Hepatic stellate cell (primary cell): ENCODE measurements at regions not wholly inside any gene's neighbourhood (a gene's known extent, or its start where the extent isn't known, plus 50 kb on each side); places are given as distances from the start of the nearest gene placed in this dataset.
"Not testable (repeated sequence)": the region's sequence is repeated elsewhere in the genome, so short reads cannot be mapped to it uniquely, and the experiment has no call there.

Source experiments
- DNase-seq: peaks from one replicate; pipeline ENCODE4 v3.0.0; 2011; ENCODE audit warnings: low spot score

- no peak for DNase-seq
Observed at GRCh38 chr2:155895016-155895415, 437.5 kb downstream of the NR4A2 start.

DNA sequence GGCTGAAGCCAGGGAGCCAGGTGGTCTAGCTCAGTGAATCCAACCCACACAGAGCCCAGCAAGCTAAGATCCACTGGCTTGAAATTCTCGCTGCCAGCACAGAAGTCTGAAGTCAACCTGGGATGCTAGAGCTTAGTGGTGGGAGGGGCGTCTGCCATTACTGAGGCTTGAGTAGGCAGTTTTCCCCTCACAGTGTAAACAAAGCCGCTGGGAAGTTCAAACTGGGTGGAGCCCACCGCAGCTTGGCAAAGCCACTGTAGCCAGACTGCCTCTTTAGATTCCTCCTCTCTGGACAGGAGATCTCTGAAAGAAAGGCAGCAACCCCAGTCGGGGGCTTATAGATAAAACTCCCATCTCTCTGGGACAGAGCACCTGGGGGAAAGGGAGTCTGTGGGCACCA, 452.1 kb downstream of the NR4A2 start:
- not testable (repeated sequence) for DNase-seq

DNA sequence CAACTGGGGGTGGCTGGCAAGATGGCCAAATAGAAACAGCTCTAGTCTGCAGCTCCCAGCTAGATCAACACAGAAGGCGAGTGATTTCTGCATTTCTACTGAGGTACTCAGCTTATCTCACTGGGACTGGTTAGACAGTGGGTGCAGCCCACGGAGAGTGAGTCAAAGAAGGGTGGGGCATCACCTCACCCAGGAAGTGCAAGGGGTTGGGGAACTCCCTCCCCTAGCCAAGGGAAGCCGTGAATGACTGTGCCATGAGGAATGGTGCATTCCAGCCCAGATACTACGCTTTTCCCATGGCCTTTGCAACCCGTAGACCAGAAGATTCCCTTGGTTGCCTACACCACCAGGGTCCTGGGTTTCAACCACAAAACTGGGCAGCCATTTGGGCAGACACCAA, 452.6 kb downstream of the NR4A2 start:
- DNase-seq = not testable (repeated sequence)

GRCh38 chr2:155872396-155872795, 460.1 kb downstream of the NR4A2 start:
- DNase-seq = no peak

DNA sequence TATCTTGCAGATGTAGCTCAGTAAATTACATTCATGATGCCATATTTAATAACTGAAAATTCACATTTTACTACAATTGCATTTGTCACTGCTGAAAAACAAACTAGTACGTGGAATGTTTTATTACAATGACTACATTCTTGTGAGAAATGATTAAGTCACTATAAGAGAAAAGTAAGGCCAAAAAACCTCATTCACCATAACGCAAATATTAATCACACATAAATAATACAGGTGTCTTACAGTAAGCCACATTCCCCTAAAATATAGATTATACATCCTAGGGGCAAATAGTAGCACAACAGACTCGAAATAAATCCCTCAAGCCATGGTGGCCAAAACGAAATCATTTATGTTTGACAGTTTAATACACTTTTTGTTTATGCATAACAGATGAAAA, 460.6 kb downstream of the NR4A2 start:
- DNase-seq = no peak

GRCh38 chr2:155867564-155867963, 465.0 kb downstream of the NR4A2 start:
- DNase-seq = no peak

GRCh38 chr2:155866477-155866876, 466.0 kb downstream of the NR4A2 start:
- no peak for DNase-seq

GRCh38 chr2:155852156-155852555, 480.4 kb downstream of the NR4A2 start:
- no peak for DNase-seq

DNA sequence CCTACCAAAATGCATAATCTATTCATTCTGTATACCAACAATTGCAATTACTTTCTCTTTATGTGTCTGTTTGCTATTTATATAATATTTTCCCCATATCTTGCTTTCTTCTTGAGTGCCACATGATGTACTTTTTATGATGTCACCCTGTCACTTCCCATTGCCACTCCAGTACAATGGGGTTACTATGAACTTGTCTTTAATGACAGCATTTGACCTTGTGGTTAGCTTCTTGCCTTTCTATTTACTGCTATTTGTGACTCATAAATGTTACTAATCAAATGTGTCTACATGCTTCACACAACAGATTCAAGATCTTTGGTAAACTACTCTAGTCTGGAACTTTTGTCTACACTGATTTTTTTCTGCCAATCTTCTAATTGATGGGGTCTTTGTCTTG, 486.3 kb downstream of the NR4A2 start:
- no peak for DNase-seq

DNA sequence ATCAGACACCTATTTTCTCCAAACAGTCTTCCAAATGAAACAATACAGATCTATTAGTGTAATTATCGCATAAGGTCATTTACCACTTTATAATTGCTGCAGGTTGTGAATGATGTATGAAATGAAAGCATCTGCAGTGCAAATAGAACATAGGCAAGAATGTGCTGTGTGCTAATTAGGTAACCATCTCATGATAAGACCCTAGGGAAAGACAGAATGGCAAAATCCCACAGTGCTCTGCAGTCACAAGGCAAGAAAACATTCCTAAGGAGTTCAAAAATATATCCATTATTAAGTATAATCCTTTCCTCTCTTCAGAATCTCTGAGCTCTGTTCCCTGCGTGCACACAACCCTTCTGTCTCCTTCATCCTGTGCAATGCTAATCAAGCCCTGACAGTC, 488.1 kb downstream of the NR4A2 start:
- DNase-seq = no peak

GRCh38 chr2:155842103-155842502, 490.4 kb downstream of the NR4A2 start:
- no peak for DNase-seq

- no peak for DNase-seq
Observed at GRCh38 chr2:155841442-155841841, 491.1 kb downstream of the NR4A2 start.

DNA sequence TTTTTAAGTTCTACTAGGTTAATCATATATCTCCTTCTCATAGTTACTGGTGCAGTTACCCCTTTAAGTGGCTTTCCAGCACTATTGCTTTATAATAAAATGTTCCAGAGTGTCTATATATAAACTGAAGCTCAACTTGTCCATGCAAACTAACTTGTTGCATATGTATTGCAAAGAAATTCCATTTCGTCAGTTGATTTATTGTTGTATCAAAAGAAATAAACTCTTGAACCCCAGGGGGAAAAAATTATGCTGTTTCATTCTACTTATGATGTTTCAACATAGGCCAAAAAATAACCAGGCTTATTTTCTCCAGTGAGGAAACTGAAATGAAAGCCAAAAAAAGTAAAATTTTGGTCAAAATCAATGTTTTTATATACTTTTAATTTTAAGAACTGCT, 491.9 kb downstream of the NR4A2 start:
- DNase-seq = no peak

DNA sequence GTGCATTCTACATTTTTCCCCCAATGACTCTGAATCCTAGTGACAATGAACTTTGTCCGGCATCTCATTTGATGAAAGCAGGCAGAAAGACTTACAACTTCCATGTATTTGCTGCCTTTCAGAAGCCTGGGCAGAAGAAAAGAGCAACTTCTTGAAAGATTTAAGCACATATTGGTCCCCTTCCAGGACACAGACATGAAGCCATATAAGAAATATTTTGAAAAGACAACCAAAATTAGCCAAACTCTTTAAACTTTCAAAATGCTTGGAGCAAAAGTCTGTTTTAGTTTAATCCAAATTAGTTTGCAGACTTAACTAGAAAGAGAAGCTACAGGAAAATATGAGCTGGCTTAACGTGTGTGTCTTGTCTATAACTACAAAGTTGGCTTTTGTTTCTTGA, 492.5 kb downstream of the NR4A2 start:
- no peak for DNase-seq

- DNase-seq = no peak
Observed at GRCh38 chr2:155839436-155839835, 493.1 kb downstream of the NR4A2 start.

DNA sequence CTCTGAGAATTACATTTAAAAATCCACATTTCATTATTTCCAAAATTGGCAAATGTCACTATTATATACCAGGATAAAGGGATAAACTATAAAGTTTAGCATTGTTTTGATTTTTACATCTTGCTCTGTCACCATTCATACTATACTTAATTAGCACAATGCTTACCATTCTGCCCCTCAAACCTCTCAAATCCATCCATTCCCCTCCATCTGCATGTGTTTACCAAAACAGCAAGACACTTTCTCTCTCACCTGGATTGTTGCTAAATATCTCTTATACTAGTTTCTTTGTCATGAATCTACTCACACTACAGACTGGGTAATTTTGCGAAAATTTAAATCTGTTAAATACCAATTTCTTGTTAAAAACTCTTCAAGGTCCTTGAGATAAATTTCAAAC, 496.1 kb downstream of the NR4A2 start:
- no peak for DNase-seq

DNA sequence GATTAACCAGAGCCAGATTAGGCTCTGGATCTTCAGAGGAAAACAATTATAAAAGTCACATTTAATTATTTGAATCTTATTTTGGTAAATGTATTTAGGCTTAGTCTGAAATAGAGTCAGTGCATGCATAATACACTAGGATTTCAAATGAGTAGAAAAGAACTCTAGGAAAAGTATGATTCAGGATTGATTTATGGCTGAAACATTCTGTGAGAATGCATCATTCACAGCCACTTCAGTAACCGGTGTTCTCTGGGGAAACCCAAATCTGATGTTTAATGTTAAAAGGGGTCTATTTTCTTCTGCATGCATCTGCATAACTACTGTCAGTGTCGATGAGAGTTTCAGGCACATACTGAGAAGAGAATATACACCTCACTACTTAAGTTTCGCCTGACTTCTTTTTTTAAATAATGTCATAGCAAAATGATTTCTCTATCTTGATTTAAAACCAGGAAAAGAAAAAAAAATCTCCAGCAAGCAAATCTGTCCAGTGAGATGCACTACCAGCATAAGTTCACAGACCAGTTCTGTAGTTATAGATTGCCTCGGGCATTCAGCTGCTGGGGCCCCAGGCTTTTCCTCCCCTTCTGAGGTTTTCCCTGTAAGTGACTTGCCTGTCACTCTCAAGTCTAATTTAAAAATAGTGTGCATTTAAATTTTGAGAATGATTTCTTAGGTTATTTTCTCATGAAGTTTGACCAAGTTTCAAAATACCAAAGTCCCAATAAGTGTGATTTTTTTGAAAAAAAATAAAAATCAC, 501.5 kb downstream of the NR4A2 start:
- DNase-seq = no peak

GRCh38 chr2:155830351-155830750, 502.2 kb downstream of the NR4A2 start:
- DNase-seq = no peak

DNA sequence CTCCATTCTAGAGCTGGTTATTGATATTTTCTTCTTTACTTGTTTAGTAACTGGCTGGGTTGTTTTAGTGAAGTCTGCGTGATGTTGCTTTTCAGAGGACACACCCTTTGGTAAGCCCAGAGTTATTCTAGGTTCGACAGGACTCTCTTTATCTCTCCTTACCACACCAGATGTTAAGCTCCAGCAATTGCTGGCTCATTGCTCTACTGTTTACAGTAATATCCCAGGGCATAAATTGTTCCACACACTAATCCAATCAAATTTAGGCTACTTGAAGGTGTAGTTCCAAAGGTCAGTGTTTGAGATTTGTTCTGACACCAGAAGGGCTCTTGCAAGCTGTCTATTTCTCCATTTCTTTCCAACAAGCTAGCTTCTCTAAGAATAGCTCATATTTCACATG, 506.6 kb downstream of the NR4A2 start:
- no peak for DNase-seq

- no peak for DNase-seq
Observed at GRCh38 chr2:155815851-155816250, 516.7 kb downstream of the NR4A2 start.

DNA sequence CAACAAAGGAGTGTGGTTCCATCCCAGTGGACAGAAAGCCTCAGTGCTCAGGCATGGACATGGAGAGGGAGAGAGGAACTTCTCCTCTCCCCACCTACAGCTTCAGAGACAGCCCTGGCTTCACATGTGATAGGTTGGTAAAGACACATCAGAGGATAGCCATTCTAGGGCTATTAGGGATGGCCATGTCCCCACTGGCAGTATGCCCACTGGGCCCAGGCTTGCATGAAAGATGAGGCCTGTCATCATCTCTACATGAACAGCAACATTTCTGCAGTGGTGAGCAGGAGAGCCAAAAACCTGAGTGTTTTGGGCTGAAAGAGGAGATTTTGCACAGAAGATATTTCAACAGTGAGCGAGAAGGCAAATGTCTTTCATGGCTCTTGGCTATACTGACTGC, 517.2 kb downstream of the NR4A2 start:
- no peak for DNase-seq

GRCh38 chr2:155810411-155810810, 522.1 kb downstream of the NR4A2 start:
- no peak for DNase-seq

- DNase-seq = no peak
Observed at GRCh38 chr2:155802888-155803287, 529.6 kb downstream of the NR4A2 start.

DNA sequence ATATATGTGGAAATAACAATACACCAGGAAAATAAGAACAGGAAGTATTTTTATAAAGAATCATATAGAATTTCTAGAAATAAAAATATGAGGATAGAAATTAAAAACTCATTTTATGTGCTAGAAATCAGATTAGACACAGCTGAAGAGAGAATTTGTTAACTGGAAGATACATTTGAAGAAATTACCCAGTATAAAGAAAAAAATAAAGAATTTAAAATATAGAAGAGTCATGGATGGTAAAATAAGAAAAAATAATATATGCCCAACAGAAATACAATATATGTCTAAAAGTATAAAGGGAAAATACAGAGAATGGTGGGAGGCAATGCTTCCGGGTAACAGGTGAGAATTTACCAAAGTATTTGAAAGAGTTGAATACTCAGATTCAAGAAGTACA, 539.9 kb downstream of the NR4A2 start:
- no peak for DNase-seq
